HG03342 (cell line): ENCODE measurements at regions not wholly inside any gene's neighbourhood (a gene's known extent, or its start where the extent isn't known, plus 50 kb on each side); places are given as distances from the start of the nearest gene placed in this dataset.

Source experiments
- ATAC-seq: cut with Tn5 transposase; IDR thresholded peaks from one replicate; pipeline ENCODE4 v1.9.1; 2021; ENCODE audit warnings: mild to moderate bottlenecking, moderate library complexity; ENCODE audit not compliant: unreplicated experiment

DNA sequence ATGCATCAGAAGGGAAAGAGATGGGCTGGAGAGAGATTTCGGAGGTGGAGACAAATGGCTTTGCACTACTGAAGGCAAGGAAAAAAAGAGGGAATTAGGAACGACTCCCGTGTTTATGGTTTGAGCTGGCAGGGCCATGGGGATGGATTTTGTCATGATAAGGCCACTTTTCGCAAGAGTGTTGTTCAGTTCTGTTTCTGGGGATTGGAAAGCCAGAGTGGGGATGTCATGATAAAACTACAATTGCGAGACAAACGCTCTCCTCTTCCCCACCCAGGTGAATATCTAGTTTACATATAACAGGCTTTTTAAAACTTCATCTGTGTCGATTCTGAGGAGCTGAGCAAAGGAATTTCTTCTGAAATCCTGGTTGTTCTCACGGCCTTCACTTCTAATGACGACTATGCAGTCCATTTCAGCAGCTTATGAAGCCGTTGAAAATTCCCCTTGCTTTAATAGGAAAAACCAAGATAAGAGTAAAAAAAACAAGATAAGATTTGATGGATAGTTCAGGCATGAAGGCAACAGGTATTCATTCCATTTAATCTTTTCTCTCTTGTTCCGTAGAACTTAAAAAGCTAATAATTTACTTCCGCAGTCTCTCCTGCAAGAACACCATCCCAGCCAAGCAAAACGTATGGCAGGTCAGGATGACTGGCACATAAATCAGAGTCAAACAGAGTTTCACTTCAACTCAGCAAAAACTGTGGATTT lies 245.6 kb upstream of the PITRM1 start:
- no peak for ATAC-seq

DNA sequence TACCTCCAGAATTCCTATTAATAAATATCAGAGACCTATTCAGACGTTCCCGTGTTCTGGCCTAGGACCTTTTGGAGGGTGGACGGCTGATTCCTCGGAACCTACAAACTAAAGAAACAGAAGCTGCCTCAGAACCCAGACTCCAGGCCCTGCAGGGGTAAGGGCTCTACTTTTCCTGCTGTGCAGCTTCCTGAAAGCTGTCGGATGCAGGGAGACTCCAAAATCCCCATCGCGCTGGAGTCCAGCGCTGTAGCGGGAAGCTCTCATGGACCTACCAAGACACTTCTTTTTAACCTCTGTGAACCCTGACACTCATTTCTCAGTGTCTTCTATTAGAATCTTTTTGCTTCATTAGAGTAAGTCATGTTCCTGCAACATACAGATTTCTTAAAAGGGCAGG lies 244.5 kb upstream of the PITRM1 start:
- ATAC-seq = no peak

DNA sequence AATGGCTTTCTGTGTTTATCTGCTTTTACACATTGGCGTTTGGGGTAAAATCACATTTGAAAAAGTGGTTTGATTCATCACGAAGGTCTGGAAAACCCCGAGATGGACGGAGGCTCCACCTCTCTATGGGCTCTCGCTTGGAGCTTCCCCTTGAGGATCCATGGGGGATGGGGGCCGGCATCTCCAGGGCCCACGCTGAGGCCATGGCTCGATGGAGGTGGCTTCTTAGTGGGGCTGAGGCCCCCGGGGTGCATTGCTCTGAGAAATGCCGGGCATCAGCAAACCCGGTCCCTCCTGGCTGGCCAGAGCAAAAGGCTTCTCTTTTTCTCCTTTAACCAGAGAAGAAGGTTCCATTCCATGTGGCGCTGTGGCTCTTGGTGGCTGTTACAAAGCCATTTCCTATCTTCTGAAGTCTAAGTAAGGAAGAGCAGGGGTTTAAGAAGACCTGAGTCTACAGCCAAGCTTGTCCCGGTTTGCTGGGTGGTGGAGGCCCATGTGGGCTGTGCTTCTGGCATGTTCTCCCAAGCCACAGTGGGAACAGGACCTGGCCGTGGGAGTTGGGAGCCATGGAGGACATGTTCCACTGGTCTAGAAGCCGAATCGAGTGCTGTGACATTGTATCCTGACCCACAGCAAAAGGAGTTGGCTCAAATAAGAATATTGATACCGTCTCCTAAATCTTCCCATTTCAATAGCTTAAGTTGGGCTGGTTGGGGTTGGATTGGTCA lies 243.5 kb upstream of the PITRM1 start:
- no peak for ATAC-seq

DNA sequence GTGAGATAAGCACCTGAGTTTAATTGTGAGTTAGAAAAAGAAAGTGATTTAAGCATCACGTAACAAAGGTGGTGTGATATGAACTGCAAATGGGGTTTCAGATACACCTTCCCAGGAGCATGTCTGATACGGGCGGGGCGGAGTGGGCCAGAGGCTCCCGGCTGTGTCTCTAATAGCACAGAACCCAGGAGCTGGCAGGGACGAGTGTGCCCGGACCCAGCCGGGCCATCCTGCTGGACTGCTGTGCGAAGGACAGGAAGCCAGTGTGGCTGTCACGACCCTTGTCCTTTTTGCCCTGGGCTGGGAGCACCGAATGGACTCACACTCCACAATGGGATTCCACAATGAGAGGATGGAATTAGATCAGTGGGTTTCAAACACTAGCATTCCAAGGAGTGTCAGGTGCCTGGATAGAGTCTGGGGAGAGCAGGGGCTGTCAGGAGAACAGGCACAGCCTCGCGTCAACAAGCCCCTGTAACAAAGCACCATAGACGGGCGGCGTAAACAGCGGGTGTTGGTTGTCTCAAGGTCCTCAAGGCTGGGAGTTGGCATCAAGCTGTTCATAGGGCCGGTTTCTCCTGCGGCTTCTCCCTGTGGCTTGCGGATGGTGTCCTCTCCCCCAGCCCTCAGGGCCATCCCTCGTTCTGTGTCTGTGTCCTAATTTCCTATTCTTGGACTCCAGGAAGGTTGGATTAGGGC lies 242.6 kb upstream of the PITRM1 start:
- ATAC-seq = no peak

DNA sequence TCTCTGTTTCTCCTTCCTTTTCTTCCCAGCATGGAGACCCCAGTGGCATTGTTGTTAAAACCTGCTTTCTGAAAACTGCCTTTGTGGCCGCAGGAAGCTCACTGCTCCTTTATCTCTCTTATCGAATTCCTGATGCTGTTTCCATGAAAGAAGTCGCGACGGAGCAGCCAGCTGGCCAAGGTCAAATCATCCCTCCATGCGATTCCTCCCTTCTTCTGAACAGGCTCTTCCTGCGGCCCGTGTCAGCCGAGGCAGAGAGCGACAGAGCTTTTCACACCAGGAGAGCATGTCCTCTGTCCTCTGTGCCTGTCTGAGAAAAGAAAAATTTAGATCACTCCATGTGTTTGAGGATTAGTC lies 242.1 kb upstream of the PITRM1 start:
- ATAC-seq = no peak

DNA sequence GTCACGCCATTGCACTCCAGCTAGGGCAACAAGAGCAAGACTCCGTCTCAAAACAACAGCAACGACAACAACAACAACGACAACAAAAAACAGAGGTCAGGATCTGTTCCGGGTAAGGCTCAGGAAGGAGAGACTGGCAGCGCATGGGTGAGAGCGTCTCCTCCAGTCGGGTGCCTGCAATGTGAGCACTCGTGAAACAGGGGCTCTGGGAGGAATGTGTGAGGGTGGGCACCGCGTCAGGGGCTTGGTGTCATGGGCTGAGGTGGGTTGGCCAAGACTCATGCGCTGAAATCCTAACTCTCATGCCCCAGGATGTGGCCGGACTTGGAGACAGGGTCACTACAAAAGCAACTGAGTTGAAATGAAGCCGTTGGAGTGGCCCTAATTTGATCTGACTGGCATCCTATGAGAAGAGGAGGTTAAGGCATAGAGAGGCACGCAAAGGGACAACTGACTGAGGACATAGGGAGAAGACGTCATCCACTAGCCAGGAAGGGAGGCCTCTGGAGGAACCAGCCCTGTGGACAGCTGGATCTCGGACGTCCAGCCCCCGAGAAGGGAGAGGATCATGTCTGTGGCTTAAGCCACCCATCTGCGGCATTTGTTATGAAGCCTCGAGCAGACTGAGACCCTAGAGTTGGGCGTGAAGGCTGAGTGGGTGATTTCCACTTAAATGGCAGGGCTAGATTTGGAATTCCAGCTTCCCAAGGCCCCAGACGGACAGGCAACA lies 241.5 kb upstream of the PITRM1 start:
- no peak for ATAC-seq

DNA sequence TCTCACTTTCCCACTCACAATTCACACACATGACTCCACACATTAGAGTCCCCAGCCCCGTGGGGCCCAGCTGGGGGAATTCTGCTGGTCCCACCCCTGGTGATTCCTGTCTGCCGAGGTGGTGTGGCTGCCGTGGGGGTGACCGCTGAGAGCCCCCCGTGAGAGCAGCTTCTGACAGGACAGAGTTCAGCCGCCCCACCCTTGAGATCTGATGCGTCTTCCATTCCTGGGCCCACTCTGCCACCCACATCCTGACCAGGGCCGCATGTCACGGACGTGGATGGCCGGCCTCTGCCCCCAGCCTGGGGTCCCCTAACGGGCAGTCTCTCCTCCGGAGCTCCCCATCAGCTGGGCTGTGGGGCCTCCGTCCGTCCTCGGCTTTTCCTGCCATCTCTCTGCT lies 240.1 kb upstream of the PITRM1 start:
- ATAC-seq = no peak

DNA sequence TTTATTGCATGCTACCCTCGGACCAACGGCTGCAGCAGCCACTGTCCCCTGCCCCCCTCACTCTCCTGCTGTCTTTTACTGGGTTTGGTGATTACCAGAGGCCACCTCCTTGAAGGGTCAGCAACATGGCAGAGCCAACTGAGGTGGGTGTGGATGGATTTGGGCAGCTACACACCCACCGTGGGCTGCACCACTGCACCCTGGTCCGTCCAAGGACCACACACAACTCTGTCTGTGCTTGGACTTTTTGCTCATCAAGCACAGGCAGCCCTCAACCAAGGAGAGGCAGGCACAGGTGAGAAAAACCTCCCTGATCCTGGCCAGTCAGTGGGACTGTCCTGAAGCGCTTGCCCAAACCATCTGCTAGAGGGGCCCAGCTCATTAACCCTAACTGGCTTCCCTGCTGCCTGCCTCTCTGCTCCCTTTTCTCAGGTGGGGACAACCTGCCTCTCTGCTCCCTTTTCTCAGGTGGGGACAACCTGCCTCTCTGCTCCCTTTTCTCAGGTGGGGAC lies 239.5 kb upstream of the PITRM1 start:
- no peak for ATAC-seq

DNA sequence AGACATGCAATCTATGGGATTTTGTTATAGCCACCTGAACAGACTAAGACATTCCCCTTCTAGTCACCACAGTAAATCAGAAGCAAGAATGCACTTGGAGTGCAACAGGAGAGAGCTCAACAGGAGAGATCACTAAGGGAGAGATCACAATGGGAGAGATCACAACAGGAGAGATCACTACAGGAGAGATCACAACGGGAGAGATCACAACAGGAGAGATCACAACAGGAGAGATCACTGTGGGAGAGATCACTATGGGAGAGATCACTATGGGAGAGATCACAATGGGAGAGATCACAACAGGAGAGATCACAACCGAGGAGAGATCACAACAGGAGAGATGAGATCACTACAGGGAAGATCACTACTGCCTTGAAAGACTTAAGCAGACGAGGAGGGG lies 238.5 kb upstream of the PITRM1 start:
- no peak for ATAC-seq

DNA sequence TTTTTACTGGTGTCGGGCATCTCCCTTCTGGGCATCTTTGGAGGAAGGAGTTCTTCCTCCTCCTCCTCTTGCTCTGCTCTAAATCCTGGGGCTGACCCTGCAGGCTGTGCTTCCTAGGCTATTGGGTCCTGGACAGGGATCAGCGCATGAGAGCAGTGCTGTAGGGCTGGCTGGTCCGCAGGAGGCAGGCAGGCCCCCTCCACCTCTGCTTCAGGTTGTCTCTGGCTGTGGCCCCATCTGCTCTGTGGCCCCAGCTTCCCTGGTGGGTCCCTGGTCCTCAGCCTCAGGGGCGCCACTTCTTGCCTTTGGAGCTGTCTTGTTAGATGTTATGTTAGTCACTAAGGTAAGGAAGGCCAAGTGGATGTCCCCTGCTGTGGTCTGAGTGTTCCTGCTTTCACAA lies 237.3 kb upstream of the PITRM1 start:
- ATAC-seq = no peak

DNA sequence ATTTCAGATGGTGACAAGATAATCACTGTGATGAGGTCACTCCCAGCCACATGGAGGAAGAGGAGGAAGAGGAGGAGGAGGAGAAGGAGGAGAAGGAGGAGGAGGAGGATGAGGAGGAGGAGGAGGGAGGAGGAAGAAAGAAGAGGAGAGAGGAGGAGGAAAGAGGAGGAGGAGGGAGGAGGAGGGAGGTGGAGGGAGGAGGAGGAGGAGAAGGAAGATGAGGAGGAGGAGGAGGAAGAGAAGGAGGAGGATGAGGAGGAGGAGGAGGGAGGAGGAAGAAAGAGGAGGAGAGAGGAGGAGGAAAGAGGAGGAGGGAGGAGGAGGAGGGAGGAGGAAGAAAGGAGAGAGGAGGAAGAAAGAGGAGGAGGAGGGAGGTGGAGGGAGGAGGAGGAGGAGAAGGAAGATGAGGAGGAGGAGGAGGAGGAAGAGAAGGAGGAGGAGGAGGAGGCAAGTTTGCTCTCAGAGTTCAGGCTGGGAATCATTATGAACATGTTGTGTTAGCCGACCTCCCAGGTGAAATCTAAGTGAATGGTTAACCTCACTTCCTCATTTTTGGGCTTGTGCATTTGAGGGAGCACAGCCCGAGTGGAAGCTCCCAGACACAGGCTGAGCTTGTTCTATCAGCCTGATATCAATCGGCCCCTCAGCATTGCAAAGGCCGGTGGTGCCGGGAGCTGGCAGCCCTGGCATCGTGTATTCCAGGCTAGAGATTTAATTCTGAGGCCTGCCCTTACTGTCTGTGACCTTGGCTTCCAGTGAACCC lies 236.2 kb upstream of the PITRM1 start:
- peak; percentile 63 for ATAC-seq

DNA sequence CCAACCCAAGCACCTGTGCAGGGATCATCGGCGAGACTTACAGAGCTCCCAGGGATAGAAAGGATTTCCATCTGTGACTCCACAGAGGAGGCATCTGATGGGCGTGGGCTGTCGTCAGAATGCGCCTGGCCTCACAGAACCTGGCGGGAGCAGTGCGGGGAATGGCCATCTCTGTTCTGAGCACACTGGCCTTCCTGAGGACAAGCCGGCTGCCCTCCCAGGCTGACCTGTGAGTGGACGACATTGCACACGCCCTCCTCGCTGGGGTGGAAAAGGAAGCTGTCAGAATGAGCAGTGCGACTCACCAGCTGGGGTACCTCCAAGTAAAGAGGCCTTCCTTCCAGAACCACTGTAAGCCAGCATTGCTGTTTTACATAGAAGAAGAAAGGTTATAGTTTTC lies 234.6 kb upstream of the PITRM1 start:
- ATAC-seq = no peak

DNA sequence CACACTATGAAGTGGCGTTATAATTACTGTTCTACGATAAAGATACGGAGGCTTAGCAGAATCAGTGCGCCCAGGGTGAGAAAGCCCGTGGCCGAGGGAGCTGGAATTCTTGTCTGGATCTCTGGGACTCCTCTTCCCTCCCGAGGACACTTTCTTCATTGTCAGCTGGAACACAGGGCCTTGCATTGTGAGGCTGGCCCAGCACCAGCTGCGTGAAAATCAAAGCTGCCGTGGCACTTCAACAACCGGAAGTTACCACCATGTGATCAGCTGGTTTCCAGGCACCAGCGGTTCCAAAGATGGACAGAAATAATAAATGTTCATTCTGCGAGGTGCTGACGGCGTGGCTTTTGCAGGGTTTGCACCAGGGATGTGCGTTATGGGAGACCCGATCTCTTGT lies 234.0 kb upstream of the PITRM1 start:
- ATAC-seq = no peak

DNA sequence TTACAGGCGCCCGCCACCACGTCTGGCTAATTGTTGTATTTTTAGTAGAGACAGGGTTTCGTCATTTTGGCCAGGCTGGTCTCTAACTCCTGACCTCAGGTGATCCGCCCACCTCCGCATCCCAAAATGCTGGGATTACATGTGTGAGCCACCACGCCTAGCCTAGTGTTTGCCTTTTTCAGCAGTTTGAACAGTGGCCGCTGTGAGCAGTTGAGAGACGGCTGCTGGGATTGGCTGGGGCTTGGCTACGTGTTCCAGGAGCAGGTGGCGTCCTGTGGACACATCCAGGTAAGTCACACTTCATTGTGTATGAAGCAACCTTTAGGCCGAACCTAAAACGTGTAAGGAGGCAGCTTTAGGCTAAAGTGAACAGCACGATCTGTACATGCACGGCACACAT lies 231.8 kb upstream of the PITRM1 start:
- ATAC-seq = no peak

DNA sequence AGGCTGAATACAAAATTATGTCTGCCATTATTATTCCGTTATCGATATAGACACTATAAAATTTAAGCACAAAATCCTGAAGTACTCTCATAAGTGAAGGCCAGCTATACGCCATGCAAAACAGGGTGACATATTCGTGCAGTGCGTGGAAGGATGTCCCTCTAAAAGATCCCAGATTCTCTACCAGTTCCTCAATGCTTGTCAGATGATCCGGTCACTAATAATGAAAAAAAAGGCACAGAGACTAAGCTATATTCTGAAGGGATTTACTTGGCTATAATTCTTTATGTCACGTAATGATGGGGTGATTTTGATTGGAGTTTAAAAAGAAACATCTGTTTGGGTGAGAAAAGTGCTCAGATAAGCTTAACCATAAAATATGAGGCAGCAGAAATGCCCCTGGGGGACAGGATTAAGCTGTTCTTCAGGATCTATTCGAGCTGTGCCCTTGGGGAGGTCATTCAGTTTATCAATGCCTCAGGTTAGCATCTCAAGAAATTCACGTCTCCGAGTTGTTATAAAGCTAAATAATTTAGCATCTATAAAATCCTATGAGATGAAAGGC lies 229.7 kb upstream of the PITRM1 start:
- ATAC-seq = no peak

DNA sequence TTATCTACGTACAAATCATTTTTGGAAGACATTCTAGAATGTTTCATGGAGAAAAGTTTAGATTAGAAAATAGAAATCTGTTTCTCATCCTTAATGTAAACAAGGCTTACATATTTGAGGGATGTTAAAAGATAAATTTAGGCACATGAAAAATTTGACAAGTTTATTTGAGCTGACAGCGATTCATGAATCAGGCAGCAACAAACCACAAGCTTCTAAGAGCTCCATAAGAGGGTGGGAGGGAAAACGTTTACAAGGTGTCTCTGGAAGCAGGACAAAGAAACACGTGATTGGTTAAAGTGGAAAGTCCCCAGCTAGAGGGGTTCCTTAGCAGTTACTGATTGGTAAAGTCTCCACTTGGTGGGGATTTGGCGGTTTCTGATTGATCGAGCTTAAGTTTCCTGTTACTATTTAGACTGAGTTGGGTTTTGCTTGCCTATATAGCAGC lies 228.9 kb upstream of the PITRM1 start:
- no peak for ATAC-seq

DNA sequence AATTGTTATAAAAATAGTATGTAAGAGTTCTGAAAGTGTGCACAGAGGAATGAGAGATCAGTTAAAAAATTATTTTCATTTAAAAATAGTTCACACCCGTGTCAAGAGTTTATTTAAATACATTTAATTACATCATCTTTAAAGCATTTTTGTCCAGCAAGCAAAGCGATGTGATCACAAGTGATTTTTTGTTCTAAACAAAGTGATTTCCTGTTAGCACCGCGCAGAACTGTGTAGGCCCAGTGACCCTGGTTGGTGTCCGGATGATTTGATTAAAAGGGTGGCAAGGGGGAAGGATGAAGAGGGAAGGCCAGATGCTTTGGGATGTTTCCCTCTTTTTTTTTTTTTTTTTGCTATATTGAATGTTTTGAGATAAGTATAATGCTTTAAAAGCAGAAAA lies 227.8 kb upstream of the PITRM1 start:
- no peak for ATAC-seq

DNA sequence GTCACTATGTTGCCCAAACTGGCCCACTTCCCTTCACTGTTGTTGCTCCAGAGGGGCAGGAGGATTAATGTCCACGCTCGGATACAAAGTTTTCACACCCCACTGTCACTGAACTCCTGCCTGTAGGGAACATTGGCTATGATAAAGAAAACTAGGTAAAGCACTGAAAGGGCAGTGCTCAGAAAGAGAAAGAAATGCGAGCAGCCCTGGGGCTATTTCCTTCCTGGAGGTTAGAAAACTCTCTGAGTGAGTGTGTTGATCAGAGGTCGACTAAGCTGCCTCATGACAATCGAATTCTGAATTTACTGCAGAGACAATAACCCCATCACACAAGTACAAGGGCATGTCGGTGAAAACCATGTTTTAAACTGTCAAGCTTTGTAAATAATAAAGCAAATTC lies 227.2 kb upstream of the PITRM1 start:
- no peak for ATAC-seq

DNA sequence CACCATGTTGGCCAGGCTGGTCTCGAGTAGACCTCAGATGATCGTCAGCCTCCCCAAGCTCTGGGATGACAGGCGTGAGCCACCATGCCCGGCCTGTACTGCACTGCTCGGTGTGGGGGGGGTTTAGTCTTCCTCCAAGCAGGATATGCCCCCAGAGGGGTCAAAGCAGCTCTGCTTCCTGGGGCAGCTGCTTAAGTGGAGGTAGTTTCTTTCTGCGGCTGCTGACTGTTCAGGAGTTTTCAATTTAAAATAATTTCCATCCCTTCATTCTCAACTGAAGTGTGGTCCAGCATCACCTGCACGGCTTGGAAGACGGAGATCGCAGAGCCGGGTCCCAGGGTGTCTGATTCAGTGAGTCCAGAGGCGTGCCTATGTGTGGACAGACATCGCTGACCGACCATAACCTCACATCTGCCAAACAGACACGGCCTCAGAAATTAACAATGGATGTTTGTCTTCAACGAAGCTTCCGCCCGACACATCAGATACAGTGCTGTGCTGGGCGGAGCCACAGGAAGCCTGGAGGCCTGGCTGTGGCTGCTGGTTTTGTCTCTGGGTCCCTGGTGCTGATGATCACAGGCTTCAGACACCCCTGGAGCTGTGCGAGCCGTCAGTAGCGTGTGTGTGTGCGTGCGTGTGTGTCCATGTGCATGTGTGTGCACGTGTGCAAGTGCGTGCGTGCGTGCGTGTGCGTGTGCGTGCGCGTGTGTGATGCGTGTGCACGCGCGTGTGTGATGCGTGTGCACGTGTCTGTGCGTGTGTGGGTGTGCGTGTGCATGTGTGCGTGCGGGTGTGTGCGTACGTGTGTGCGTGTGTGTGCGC lies 226.5 kb upstream of the PITRM1 start:
- ATAC-seq = no peak
